GM12891 (cell line): ENCODE measurements at regions not wholly inside any gene's neighbourhood (a gene's known extent, or its start where the extent isn't known, plus 50 kb on each side); places are given as distances from the start of the nearest gene placed in this dataset.

Experiments used
- DNase-seq: peaks from one replicate; pipeline ENCODE4 v3.0.0; 2011; ENCODE audit warnings: low spot score; ENCODE audit not compliant: insufficient read length
- FAIRE-seq: peaks from 2 replicates; lab custom pipeline; 2011; peaks lifted over from hg19 to GRCh38; lab: Jason Lieb, UNC
- PAX5 ChIP-seq: IDR thresholded peaks from 2 replicates; pipeline ENCODE4 v1.6.1; 2011; ENCODE audit warnings: low read length, moderate library complexity, mild to moderate bottlenecking; ENCODE audit not compliant: insufficient read depth, severe bottlenecking
- POLR2A ChIP-seq: IDR thresholded peaks from 2 replicates; pipeline ENCODE4 v1.6.1; 2011; ENCODE audit warnings: low read depth, low read length, control low read depth
- POLR2AphosphoS5 ChIP-seq: IDR thresholded peaks from 2 replicates; pipeline ENCODE4 v1.6.1; 2011; ENCODE audit warnings: low read depth, low read length, control low read depth
- POU2F2 ChIP-seq: IDR thresholded peaks from 2 replicates; pipeline ENCODE4 v1.6.1; 2011; ENCODE audit warnings: low read depth, mild to moderate bottlenecking, control low read depth, low read length, moderate library complexity
- SPI1 ChIP-seq: IDR thresholded peaks from 2 replicates; pipeline ENCODE4 v1.6.1; 2011; ENCODE audit warnings: low read depth, low read length, control low read depth
- TAF1 ChIP-seq: IDR thresholded peaks from 2 replicates; pipeline ENCODE4 v1.6.1; 2011; ENCODE audit warnings: low read depth, low read length, control low read depth

DNA sequence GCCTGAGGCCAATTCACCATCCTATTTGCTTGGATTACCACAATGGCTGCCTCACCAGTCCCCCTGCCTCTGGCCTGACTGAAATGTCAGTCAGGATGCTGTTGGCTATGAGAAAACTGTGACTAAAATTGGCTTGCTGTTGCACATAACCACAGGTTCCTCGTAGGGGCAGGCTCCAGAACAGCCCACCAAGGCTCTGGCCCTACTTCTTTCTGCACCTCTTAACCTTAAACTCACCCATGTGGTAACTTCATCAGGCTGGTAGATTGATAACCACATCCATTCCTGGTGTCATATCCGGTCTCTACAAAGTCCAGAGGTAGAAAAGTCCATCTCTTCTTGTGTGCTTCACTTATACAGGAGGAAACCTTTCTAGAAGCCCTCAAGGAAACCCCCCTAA is 172.4 kb upstream of the PLXNC1 start:
- DNase-seq (no peak), FAIRE-seq (no peak)
- TF ChIP-seq POU2F2: no peak

DNA sequence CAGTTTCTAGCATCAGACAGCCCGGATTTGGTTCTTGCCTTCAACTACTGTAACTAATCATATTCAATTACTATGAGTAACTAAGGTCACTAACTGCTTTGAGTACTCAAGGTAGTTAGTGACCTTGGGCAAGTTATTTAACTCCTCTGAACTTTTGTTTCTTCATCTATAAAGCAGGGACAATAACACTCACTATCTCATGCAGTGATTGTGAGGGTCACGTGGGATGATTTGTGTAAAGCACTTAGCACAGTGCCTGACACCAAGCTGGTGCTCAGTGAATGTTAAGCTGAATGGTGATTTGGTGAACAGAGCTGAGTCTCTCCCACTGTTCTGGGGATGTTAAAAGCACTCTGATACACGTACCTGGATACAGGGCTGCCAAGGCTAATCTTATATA is 171.3 kb upstream of the PLXNC1 start:
- no peak for DNase-seq
- TF ChIP-seq TAF1: no peak
- no peak for TF ChIP-seq PAX5
- TF ChIP-seq POU2F2: no peak
- TF ChIP-seq POLR2AphosphoS5: no peak
- TF ChIP-seq POLR2A: no peak
- no peak for TF ChIP-seq SPI1
- FAIRE-seq: no peak

DNA sequence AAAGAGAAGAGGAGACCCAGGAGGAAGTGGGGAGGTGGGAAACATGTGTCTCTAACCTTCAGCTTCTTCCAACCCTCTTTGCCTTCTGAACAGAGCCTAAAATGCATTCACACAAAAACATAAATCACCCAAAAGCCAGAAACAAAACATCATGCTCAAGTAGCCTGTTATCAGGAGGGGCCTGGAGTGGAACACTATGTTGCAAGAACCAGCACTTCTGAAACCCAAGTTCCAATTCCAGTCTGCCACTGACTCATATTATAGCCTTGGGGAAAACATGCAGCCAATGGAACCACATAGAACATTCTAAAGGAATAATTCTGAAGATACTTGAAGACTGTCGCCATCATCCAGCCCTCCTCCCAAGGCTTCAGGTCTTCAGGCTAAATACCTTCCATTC is 169.8 kb upstream of the PLXNC1 start:
- DNase-seq: no peak
- no peak for FAIRE-seq
- TF ChIP-seq POLR2AphosphoS5 (no peak), TAF1 (no peak), POU2F2 (no peak), PAX5 (no peak), SPI1 (no peak), POLR2A (no peak)

DNA sequence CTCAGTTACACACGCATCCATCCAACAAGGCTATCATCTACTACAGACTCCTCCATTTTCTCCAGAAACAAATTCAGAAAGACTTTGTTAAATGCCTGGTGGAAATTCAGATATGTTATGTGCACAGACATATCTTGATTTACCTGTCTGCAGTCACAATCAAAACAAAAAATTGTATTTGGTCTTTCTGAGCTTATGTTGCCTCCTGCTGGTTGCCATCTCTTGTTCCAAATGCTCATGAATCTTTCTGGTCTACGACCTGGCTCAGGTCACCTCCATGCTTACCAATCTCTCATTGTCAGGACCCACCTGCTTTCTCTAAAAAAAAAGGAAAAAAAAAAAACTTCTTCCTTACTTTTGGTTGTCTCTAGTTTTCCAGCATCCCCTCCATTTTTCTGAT is 169.2 kb upstream of the PLXNC1 start:
- DNase-seq (no peak), FAIRE-seq (no peak)
- no peak for TF ChIP-seq TAF1
- TF ChIP-seq SPI1: no peak

DNA sequence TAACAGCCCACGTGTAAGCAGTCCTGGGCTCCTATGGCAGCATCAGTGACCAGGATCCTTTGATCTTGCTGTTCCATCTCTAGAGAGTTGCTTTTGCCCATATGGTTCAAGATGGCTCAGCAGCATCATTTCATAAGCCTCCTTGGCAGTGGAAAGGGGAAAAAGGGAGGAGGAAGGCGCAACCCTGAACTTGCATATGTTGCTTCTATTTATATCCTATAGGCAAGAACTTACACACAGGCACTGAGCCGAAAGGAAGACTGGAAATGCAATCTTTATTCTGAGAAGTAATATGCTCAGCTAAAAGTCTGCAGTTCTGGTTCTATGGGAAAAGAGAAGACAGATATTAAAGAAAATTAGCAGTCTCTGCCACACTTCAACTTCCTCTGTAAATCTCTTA is 167.7 kb upstream of the PLXNC1 start:
- no peak for TF ChIP-seq PAX5
- TF ChIP-seq SPI1: no peak
- TF ChIP-seq POLR2AphosphoS5: no peak
- no peak for TF ChIP-seq POLR2A
- TF ChIP-seq TAF1: no peak
- TF ChIP-seq POU2F2: no peak
- FAIRE-seq: no peak
- no peak for DNase-seq

DNA sequence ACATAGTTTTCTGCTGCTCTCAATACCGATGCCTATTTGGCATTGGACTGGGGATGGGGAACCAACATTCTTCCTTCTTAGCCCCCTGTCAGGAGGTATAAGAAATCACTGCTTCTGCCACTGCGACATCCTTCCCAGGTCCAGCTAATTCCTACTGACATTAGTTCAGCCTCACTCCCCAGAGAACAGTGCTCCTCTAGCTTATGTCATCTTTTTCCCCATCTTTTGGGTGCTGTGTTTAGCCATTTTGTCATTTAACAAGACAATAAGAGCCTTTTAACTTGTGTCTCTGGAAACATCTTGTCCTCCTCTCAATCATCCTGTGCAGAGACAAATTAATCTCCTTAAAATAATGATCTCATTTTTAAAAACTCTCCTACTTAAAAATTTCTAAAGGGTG is 167.0 kb upstream of the PLXNC1 start:
- DNase-seq: no peak
- FAIRE-seq: no peak
- TF ChIP-seq PAX5 (no peak), TAF1 (no peak), POU2F2 (no peak), POLR2AphosphoS5 (no peak), POLR2A (no peak), SPI1 (no peak)

DNA sequence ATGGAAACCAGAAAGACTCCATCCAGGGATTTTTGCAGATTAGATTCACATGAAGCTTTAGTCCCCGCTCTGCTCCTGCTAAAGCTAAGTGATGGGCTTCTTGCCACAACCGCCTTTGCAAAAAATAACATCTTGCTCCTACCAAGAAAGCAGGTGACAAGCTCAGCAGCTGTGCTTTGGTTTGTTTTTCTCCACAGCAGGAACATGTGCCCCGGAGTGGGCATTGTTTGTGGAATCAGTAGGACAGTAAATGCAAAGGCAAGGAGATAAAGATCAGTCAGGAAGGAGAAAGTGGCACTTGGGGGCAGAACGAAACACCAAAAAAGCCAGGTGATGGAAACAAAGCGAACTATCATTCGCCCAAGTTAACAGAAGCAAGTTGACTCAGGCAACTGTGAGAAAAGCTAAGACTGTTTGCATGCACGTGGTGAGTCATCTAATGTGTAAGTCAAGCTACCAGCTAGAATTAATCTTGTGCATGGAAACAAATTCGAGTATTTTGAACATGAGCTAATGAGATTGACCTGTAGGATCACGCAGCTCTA is 165.5 kb upstream of the PLXNC1 start:
- no peak for FAIRE-seq

DNA sequence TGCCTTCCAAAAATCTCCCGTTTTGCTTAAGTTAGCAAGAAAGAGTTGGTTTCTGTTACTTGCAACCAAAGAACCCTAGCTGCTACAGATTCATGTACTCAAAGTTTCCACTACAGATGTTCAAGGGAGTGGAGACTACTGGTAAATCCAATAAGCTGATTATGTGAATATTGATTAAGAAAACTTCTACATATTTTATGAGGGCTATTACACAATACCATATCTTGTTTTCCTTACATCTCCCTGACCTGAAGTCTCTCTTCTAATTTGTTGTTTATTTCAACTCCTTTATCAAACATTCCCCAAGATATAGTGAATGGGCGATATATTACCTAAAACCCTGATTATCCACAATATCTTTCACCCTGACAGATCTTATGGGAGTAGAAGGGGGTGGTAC is 164.4 kb upstream of the PLXNC1 start:
- FAIRE-seq (no peak), DNase-seq (no peak)
- no peak for TF ChIP-seq POU2F2
- TF ChIP-seq TAF1: no peak
- TF ChIP-seq POLR2A: no peak
- no peak for TF ChIP-seq SPI1
- TF ChIP-seq POLR2AphosphoS5: no peak
- no peak for TF ChIP-seq PAX5

More for the DNA sequence above, 165.5 kb upstream of the PLXNC1 start:
- no peak for DNase-seq
- TF ChIP-seq POLR2A: no peak

DNA sequence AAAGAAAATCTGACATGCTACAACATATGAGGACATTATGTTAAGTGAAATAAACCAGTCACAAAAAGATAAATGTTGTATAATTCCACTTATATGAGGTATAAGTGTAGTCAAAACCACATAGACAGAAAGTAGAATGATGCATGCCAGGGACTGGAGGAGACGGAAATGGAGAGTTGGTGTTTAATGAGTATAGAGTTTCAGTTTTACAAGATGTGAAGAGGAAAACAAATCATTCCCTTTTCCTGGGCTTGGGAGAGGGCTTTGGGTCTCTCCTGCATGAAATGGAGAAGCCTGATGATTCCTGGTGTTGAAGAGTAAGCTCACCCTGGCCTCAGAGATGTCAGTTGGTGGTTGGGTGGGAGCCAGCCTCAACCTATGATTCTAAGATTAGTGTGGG is 158.4 kb upstream of the PLXNC1 start:
- no peak for FAIRE-seq
- TF ChIP-seq PAX5 (no peak), TAF1 (no peak), POLR2A (no peak), POU2F2 (no peak), SPI1 (no peak), POLR2AphosphoS5 (no peak)
- no peak for DNase-seq

DNA sequence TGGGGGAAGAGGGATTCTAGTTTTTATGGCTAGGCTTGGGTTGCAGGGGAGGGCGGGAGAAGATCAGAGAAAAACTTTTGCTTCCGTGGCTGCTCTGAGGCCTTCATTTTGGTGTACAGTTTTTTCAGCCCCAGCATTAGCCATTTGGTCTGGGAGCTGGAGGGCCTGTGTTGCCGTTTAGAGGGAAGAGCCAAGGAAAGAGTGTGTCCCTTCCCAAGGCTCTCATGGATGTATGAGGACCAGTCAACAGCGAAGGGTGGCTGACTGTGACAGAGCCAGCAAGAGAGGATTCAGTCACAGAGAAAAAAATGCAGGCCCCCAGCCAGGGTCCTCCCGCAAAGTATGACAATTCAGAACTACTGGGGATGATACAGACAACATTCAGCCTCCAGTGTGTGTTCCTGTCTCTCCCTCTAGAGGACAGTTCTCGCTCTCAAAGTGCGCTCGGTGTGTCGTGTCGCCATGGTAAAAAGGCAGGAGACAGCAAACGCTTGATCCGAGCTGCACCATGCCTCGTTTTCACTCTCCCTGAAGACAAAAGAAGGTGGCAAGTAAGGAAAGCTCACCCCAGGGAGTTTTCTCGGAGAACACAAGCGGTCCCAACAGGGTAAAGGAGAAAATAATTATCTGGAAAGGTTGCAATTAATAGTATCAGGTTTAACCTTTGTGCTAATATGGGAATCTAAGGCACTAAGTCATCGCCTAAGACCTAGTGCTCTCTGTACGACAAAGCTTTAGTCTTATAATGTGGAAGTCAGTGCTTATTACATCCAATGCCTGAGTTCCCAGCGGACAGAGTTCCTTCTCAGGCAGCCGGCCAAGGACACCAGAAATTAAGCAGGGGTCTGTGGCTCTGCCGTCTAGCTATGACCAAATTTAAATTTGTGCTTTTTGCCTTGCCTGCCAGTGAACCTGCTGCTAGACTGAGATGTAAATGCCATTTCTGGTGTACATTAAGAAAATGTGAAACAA is 157.3 kb upstream of the PLXNC1 start:
- DNase-seq (no peak), FAIRE-seq (no peak)
- TF ChIP-seq PAX5: no peak
- TF ChIP-seq TAF1: no peak
- TF ChIP-seq POU2F2: no peak
- no peak for TF ChIP-seq POLR2A
- TF ChIP-seq POLR2AphosphoS5: no peak
- TF ChIP-seq SPI1: no peak
